ENCODE measurements at regions not wholly inside any gene's neighbourhood (a gene's known extent, or its start where the extent isn't known, plus 50 kb on each side); places are given as distances from the start of the nearest gene placed in this dataset.
A peak's percentile ranks its signal among the peaks of the same experiment; 100 is the strongest.

DNA sequence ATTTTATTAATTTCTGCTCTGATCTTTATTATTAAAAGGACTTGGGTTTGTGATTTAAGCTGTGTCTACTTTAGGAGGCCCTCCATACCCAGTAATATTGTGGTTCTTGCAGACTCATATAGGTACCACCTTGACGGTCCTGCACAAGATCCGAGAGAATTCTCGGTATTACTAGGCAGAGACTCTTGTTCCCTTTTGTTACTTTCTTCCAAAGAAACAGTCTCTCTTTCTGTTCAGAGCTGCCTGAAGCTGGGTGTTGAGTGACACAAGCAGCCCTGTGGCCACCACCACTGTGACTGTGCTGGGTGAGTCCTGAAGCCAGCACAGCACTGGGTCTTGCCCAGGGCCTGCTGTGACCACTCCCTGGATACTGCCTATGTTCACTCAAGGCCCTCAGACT, 666.6 kb downstream of the SEMA5A start:
- DNase-seq (ENCODE audit: low read depth in 2 of 3, low spot score in 1 of 3): no peak

DNA sequence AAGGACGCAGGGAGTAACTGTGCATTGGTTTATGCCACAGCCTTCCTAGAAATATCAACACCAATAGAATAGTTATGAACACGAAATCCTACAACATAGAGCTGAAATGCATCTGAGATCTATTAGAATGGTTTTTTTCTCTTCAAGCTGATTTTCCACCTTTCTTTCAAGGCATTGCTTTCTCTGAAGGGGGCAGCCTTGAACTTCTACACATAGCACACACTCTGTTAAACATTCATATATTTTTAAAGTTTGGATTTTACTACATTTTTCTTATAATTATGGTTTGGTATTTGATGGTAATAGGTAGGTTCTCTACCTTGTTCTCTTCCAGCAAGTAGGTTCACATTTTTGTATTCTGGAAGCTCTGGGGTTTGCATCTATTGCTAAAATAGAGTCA, 661.8 kb downstream of the SEMA5A start:
- no peak for DNase-seq (ENCODE audit: low read depth in 2 of 3, low spot score in 1 of 3)

DNA sequence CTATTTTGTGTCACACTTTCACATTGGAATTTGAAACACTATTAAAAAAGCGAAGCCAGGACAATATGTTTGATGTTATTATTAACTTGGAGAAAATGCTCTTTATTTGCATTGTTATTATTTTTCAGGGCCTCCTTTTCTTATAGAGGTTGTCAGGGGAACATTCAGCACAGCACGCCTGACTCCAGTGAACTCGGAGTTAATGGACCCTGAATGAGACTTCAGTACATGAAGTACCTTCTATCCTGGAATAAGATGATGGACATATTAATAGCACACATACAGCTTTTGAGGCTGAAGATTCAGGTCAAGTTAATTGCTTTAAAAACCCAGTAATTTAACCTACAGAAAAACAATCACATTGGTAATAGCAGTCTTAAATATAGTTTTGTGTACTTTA, 652.9 kb downstream of the SEMA5A start:
- no peak for DNase-seq (ENCODE audit: low read depth in 2 of 3, low spot score in 1 of 3)

DNA sequence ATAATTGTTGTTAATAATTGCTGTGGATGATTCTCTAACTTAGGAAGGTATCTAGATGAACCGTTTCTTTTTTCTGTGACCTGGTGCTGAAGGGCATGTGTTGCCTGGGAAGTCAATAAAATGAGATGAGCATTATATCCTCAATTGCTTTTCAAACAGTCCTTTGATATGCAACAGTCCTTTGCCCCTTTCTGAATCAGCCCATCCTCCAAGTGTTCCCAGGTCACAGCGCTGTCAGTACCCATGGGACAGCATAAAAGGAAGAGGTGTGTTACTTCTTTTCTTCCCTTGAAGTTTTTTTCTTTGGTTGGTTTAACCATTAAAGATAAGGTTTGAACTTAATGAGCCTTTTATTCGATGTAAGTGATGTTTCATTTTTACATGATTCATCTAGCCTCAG, 651.8 kb downstream of the SEMA5A start:
- no peak for DNase-seq (ENCODE audit: low read depth in 2 of 3, low spot score in 1 of 3)

DNA sequence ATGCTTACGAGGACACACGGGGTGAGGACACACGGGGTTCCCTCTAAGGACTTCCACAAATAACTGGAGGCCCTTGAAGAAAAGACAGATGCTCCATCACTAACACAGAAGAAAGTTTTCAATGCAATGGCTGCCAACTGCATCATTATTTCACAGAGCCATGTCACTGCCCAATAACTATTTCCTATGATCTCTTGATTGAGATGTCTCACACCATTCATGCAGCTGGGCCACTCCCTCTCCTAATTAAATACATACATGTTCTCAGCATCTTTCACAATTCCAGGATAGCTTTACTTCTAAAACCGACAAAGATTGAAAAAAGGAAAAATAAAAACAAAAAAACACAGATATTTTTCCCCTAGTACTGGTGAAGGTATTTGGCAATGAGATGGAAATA, 650.8 kb downstream of the SEMA5A start:
- DNase-seq (ENCODE audit: low read depth in 2 of 3, low spot score in 1 of 3): no peak

DNA sequence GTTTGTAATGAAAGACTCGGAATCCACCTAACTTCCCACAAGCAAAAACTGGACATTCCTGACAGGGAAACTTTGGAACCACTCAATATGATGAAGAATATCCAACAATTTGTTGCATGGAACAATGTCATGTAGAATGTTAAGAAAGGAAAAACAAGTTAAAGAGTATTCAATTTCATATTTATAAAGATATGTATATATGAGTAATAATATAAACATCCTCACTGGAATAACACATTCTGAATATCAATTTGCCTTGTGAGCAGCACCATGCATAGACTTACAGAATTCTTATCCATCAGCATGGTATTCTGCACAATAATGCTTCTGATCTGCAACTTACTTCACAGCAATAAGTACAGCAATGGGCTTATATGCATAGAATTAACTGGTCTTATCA, 650.3 kb downstream of the SEMA5A start:
- DNase-seq (ENCODE audit: low read depth in 2 of 3, low spot score in 1 of 3): no peak

DNA sequence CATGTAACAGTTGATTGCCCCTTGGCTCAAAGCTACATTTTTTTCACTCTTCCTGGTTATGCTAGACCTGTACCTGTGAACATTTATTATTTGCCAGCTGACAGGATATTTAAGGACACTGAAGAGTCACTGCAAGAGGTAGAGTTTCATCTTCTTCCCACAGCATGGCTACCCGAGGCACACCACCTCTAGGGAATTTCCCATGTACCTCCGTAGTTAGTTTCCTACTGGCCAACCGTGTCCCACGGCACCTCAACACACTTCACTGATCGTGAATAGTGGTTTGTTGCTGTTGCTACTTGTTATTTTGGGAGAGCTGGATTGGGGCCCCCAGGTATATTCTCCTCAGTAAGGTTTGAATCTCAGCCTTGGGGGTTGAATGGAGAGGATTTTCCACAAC, 648.6 kb downstream of the SEMA5A start:
- DNase-seq (ENCODE audit: low read depth in 2 of 3, low spot score in 1 of 3): no peak

DNA sequence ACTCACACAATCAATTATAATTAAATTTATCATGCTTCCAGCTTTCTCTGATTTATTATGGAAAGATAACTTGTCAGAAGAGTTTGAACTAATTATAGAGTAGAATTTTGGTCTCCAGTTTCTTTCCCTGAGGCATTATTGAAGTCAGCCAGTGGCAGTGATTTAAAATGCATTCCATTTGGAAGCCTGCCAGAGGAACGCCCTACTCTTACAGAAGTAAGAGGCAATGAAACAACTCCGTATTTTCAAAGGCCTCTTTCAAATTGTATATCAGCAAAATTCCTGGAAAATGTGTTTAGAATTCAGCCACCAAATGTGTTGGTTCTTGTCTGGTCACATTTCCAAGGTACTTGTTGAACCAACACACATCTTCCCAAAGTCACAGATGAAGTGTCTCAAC, 640.9 kb downstream of the SEMA5A start:
- DNase-seq (ENCODE audit: low read depth in 2 of 3, low spot score in 1 of 3): no peak

DNA sequence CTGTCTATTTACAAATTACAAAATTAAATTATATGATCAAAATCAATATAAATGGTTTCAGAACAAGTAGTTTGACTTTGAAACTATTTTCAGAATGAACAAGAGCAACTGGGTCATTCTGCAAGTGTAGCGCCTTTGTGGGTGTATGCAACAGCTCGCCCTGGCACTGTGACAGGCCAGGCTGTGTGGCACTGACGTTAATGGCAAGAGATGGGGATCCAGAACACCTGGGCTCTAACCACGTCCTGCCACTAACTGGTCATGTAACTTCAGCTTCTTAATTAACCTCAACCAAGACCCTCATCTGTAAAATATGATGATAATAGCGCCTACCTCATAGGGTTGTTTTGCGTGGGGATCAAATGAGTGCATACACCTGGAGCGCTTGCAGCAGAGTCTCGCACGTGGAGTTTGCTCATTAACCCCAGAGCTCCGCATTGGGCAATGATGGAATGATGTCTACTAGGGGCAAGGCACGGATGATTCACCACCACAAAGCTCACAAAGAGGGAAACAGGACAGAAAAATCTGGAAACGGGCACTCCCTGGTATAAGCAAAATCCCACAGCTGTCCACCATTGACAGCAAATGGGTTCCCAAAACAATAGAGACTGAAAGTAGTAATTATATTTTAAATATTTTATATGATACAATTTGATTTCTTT, 639.4 kb downstream of the SEMA5A start:
- no peak for DNase-seq (ENCODE audit: low read depth in 2 of 3, low spot score in 1 of 3)

DNA sequence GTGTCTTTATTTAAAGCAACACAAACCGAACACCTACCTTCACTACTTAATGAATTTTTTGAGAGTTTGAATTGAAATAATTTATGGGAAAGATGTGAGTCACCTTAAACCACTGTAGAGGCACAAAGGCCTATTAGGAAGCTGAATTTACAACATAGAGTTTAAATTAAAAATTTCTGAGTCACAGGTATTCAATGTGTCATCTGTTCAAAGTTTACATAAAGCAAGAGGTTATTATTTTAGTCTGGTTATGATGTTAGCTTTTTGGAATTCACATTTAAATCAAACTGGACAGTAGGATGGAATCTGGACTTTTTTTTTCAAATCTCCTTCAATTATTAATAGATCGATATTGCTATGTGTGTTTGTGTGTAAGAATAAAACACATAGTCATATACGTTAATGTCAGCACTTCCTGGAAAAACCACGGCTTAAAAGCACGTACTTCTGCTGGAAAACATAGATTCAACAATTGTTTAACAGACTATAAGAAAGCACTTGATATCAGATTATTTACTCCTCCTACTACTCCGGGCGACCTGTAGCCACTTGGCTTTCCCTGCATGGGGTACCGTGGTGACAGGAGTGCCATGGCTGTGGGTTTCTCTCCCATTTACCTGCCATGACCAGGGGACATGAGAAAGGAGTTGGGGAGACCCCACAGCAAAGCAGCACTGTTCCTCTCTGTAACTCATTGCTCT, 638.6 kb downstream of the SEMA5A start:
- DNase-seq (ENCODE audit: low read depth in 2 of 3, low spot score in 1 of 3): no peak

DNA sequence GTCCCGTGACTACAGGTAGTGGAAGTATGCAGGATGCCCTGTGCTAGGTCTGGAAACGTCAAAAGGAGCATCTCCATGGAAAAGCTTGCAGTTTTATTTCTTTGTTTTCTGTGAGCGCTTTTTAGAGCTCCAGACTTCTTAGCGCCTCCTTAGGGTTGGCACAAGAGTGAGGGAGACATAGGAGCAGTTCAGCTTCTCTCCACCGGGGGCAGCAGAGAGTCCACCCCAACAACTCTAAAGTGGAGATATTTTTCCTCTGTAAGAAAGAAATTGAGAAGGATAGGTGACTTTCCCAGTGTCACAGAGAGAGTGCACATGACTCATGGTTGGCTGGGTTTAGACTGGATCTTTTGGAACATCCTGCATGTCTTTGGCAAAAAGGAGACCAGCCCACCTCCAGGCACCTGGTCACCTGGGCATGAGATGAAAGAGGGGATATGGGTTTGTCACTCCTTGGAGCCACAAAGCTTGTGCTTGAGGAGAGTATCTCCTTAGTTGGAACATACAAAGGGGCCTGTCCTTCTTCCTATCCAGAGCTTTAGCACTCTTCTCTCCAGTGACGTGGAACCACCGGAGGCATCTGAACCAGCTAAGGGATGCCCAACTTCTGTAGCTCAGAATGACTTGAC, 637.7 kb downstream of the SEMA5A start:
- DNase-seq (ENCODE audit: low read depth in 2 of 3, low spot score in 1 of 3): peak in 2 of 3 donors; percentile 8 to 9

DNA sequence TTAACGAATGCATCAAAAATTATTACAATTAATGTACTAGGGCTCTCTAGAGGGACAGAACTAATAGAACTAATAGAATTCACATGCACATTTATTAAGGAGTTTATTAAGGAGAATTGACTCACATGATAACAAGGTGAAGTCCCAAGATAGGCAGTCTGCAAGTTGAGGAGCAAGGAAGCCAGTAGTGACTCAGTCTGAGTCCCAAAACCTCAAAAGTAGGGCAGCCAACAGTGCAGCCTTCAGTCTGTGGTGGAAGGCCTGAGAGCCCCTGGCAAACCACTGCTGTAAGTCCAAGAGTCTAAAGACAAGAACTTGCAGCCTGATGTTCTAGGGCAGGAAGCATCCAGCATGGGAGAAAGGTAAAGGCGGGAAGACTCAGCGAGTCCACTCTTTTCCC, 633.8 kb downstream of the SEMA5A start:
- no peak for DNase-seq (ENCODE audit: low read depth in 2 of 3, low spot score in 1 of 3)

DNA sequence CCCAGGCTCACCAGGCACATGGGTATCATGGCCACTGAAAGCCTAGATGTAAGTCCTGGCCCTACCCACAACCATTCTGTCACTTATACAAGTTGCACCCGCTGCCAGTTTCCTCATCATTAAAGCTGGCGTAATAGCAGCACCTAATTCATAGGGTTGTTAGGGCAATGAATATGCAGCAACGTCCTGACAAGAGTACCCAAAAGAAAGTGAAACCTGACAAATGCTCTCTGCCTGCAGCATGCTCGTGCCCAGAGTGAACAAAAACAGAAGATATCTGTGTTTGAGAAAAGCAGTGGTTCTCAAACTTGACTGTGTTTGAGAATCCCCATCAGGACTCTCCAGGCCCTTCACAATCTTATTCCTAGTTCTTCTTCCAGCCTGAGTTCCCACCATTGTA, 632.4 kb downstream of the SEMA5A start:
- no peak for DNase-seq (ENCODE audit: low read depth in 2 of 3, low spot score in 1 of 3)

DNA sequence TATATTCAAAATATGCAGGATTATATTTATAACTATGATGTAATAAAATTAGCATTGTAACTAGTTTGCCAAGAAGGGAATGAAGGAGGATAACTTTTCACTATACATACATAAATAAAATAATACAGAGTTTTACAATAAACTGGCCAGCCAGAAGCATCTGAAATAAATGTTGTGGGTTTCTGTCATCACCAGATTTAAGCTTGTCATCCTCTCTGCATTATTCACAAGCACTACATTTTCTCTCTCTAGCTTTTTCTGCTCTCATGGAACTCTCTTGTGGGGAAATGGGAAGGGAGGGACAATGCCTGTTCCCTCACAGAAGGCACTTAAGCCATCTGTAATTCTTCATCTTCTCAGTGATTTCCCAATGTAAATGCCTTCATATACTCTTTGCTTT, 626.8 kb downstream of the SEMA5A start:
- DNase-seq (ENCODE audit: low read depth in 2 of 3, low spot score in 1 of 3): no peak

DNA sequence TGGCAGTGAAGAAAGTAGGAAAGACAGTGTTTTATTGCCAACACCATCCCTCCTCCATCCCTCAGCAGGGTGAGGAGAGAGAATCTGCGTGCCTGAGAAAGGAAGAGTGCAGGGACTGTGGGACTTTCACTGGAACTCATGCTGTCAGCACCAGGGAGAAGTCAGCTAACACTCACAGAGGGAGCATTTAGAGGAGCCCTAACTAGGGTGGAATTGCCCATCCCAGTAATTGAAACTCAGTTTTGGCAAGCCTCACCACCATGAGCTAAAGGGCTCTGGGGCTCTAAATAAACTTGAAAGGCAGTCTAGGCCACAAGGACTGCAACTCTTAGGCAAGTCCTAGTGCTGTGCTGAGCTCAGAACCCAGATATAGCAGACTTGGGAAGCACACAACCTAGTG, 622.3 kb downstream of the SEMA5A start:
- DNase-seq (ENCODE audit: low read depth in 2 of 3, low spot score in 1 of 3): no peak

DNA sequence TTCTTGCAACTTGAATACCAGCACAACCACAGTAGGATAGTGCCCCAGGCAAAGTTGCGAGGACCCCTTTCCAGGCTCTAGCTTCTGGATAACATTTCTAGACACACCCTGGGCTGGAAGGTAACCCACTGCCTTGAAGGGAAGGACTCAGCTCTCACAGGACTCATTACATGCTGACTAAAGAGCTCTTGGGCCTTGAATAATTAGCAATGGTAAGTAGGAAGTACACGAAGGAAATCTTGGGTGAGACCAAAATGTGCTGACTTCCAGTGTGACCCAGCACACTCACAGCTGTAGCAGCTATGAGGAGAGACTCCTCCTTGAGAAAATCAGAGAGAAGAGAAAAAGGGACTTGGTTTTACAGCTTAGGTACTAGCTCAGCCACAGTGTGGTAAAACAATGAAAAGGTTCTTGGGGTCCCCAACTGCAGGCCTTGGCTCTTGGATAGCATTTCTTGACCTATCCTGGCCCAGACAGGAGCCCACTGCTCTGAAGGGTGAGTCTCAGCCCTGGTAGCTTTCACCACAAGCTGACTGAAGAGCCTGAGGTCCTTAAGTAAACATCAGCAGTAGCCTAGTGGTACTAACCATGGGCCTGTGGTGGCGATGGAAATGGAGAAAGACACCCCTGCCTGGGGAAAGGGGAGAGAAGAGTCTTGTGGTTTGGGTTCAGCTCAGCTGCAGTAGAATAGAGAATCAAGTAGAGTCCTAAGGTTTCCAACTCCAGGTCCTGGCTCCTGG, 621.7 kb downstream of the SEMA5A start:
- DNase-seq (ENCODE audit: low read depth in 2 of 3, low spot score in 1 of 3): no peak

DNA sequence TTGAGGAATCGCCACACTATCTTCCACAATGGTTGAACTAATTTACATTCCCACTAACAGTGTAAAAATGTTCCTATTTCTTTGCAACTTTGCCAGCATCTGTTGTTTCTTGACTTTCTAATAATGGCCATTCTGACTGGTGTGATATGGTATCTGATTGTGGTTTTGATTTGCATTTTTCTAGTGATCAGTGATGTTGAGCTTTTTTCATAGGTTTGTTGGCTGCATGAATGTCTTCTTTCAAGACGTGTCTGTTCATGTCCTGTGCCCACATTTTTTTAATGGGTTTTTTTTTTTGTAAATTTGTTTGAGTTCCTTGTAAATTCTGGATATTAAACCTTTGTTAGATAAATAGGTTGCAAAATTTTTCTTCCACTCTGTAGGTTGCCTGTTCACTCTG, 615.9 kb downstream of the SEMA5A start:
- DNase-seq (ENCODE audit: low read depth in 2 of 3, low spot score in 1 of 3): no peak

DNA sequence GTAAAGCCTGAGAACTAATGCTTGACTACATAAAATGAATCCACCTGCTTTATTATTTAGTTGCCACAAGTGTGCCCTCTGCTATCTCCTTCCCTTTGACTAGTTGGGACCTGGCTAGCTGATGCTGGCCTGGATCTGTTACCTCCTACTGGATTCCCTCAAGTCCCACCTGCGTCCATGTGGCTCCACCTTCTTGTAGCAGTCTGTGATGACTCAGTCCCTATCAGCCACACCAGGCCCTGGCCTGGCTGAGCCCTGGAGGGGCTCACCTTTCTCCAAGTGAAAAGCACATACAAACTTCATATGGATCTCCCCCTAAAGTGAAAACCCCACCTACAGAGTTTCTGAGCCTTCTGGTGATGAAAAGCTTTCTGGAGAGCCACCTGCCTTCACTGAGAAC, 611.4 kb downstream of the SEMA5A start:
- DNase-seq (ENCODE audit: low read depth in 2 of 3, low spot score in 1 of 3): no peak

DNA sequence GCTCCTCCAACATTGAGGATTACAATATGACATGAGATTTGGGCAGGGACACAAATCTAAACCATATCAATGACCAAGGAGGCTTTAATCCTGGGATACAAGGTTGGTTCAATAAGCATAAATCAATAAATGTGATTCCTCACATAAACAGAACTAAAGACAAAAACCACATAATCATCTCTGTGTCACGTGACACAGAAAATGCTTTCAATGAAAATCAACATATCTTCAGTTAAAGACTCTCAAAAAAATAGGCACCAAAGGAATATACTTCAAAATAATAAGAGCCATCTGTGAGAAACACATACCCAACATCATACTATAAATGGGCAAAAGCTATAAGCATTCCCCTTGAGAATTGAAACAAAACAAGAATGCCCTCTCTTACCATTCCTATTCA, 604.9 kb downstream of the SEMA5A start:
- no peak for DNase-seq (ENCODE audit: low read depth in 2 of 3, low spot score in 1 of 3)

DNA sequence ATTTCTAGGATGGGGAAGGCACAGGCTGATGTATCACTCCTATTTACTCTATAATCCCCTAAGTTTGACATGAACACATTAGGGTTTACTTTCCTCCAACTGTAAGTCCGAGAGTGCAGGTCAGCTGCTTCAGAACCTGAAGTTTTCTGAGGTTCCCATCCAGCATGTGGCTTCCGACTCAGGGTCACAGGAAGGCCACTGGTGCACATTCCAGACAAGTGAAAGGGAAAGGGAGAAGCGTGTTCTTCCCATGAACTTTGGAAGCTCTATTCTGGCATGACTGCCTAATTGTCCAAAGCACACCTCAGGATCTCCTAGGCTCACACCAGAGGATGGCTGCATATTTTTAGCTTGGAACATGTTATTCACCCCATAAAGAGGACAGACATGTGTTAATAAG, 602.6 kb downstream of the SEMA5A start:
- DNase-seq (ENCODE audit: low read depth in 2 of 3, low spot score in 1 of 3): no peak

DNA sequence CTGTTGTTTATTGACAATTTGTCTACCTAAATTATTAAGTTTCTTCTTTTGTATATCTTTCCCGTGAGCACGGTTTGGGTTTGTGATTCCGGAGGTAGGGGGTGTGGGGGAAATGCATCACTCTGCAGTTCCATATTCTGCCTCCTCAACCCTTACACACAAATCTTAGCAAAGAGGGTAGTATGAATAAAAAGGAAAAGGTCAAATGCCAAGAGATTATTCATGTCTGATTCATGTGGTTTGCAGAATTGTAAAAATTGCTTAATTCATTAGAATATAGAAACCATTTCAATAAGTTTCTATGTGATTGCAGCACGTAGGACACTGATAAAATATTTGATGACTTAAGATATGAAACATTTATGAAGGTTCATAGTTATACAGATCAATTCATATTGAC, 601.9 kb downstream of the SEMA5A start:
- no peak for DNase-seq (ENCODE audit: low read depth in 2 of 3, low spot score in 1 of 3)

DNA sequence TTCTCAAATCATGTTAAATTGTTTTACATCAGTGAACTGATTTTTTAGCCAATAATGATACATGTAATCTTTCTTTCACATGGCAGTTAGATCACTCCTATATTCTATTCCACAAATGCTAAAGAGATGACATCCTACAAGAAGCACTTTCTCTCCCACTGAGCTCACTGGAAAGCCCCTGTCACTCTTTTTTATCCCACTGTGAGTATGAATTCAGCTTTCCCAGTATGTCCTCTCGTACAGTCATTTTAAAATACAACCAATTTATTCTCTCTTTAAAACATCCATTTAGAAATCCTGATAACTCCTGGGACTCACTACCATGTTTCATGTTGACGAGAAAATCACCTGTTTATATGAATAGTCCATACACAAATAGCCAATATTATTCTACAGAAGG, 599.9 kb downstream of the SEMA5A start:
- no peak for DNase-seq (ENCODE audit: low read depth in 2 of 3, low spot score in 1 of 3)
